GM21529 (cell line): ENCODE measurements at regions not wholly inside any gene's neighbourhood (a gene's known extent, or its start where the extent isn't known, plus 50 kb on each side); places are given as distances from the start of the nearest gene placed in this dataset.
A peak's percentile ranks its signal among the peaks of the same experiment; 100 is the strongest.

Experiments
- ATAC-seq: cut with Tn5 transposase; IDR thresholded peaks from one replicate; pipeline ENCODE4 v1.9.1; 2021; ENCODE audit not compliant: unreplicated experiment

GRCh38 chr14:100638211-100638855 lies 51.1 kb upstream of the BEGAIN start:
- ATAC-seq = no peak

GRCh38 chr14:100639280-100639679 lies 52.1 kb upstream of the BEGAIN start:
- ATAC-seq = no peak

GRCh38 chr14:100640471-100641273 lies 53.5 kb upstream of the BEGAIN start:
- ATAC-seq = peak; percentile 95

DNA sequence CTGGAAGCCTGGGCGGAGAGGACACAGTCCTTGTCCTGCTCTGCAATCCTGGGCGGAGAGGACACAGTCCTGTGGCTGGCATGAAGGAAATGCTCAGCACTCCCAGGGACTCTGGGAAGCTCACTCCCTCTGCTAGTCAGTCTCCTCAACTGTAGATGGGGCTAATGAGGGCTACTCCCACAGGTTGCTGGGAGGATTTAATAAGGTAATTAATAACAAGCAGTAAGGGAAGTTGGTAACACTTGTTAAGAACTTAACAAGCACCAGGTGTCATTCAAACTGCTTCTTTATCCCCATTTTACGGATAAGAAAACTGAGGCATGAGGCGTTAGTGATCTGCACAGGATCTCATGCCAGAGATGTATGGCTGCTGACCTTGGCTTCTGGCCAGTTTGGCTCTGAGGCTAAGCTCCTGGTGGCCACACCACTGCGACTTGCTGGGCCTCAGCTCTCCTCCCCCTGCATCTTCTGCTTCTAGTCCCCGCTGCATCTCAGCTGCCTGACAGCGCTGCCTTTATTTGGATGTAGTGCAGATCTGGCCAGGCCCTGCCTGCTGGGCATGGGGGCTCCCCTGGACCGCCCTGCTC lies 54.1 kb upstream of the BEGAIN start:
- ATAC-seq = no peak

- ATAC-seq = no peak
These were observed 56.2 kb upstream of the BEGAIN start for GRCh38 chr14:100643426-100643825.

GRCh38 chr14:100644383-100644782 lies 57.2 kb upstream of the BEGAIN start:
- no peak for ATAC-seq

GRCh38 chr14:100644784-100645183 lies 57.6 kb upstream of the BEGAIN start:
- ATAC-seq = no peak

GRCh38 chr14:100645196-100645981 lies 58.2 kb upstream of the BEGAIN start:
- ATAC-seq = peak; percentile 75

- ATAC-seq = no peak
These were observed 58.7 kb upstream of the BEGAIN start for GRCh38 chr14:100645982-100646314.

GRCh38 chr14:100648474-100649172 lies 61.4 kb upstream of the BEGAIN start:
- ATAC-seq = no peak

- ATAC-seq = no peak
These were observed 61.9 kb upstream of the BEGAIN start for GRCh38 chr14:100649173-100649519.

DNA sequence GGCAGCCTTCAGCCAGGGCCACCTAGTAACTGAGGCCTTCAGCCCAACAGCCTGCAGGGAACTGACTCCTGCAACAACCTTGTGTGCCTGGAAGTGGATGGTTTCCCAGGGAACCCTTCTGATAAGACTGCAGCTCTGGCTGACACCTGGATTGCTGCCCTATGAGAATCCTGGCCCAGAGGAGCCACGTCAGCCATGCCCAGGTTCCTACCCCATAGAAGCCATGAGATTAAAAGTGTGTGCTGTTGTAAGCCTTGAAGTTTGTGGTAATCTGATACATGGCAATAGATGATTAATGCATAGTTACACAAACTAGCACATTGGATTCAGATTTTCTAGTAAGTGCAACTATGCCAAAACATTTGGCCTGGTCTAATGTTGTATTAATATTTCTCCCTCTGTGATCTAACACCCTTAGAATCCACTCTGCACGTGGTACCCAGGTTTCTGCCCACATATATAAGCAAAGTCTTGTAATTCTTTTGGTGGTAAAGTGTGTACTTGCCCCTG lies 64.8 kb upstream of the BEGAIN start:
- no peak for ATAC-seq

- ATAC-seq = no peak
These were observed 65.5 kb upstream of the BEGAIN start for GRCh38 chr14:100652744-100653143.

GRCh38 chr14:100653409-100653808 lies 66.2 kb upstream of the BEGAIN start:
- no peak for ATAC-seq

GRCh38 chr14:100654025-100654813 lies 67.0 kb upstream of the BEGAIN start:
- no peak for ATAC-seq

- ATAC-seq = no peak
These were observed 67.9 kb upstream of the BEGAIN start for GRCh38 chr14:100654814-100655740.

DNA sequence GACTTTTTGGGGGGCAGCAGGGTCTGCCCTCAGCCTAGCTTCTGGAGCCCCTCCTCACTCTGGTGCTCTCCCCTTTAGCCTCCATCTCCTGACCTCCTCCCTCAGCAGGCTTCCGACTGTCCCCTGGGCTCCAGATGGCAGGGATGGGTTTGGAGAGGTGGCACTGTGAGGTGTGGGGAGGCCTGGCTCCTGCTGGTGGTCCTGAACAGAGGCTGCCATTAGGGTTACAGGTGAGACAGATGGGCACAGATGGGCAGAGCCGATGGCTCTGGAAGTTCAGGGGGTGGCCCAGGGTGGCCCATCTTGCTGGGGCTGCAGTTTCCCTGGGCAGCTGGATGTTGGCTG lies 68.5 kb upstream of the BEGAIN start:
- no peak for ATAC-seq

DNA sequence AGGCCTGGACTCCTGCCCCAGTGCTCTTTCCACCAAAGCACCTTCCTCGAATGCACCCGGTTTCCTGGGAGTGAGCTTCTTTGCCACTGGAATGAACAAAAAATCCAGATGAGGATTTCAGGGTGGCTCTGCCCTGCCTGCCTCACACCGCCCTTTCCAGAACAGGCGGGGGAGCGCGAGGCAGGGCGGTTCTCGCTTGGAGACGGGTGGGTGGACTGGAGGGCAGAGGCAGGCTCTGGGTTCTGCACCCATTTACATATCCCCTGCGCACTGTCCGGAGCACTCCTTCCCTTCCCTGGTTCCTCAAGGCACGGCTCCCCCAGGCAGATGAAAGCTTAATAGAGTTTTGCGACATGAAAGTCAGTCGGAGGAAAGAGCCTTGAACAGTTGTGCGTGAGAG lies 69.7 kb upstream of the DLK1 start:
- ATAC-seq = no peak

DNA sequence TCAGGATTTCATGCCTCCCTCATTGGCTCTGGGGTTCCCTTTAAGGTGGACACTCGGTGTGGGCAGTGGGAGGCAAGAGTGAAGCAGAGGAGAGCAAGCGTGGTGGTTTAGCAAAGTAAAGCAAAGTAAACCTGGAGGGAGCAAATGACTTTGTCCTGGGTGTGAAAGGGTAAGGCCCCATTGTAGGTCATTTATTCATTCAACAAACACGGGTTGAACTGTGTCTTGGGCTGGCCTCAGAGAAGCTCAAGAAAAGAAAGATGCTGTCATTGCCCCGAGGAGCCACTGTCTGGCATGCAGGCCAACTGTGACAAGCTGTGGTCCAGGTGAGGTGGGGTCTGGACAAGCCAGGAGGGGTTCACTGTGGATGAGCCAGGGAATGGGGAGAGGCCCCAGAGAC lies 68.9 kb upstream of the DLK1 start:
- ATAC-seq = no peak
